Calu3 (cell line): ENCODE measurements at regions not wholly inside any gene's neighbourhood (a gene's known extent, or its start where the extent isn't known, plus 50 kb on each side); places are given as distances from the start of the nearest gene placed in this dataset.

Experiments
- BruUV-seq: library from RNA; stranded (reverse); fragments of 400-500 nt; replicated peaks from 2 replicates; lab custom pipeline; 2021; lab: Mats Ljungman, UMichigan
- CTCF ChIA-PET: fragments of 300-600 bp; sonication (Branson Sonifier 250); formaldehyde crosslinking; loops from one replicate; lab custom pipeline; 2022; ENCODE audit warnings: antibody characterized with exemption; lab: Charles Lee
- DNase-seq: peaks from one replicate; pipeline ENCODE4 v3.0.0; 2022
- H3K27ac Mint-ChIP-seq: one replicate; pipeline ENCODE4 v1.8.0; 2022; ENCODE audit warnings: mixed read lengths; ENCODE audit not compliant: unreplicated experiment
- H3K27me3 Mint-ChIP-seq: one replicate; pipeline ENCODE4 v1.8.0; 2022; ENCODE audit warnings: mixed read lengths; ENCODE audit not compliant: unreplicated experiment
- H3K36me3 Mint-ChIP-seq: one replicate; pipeline ENCODE4 v1.8.0; 2022; ENCODE audit warnings: mild to moderate bottlenecking, moderate library complexity, mixed read lengths; ENCODE audit not compliant: insufficient read depth, unreplicated experiment
- H3K4me1 Mint-ChIP-seq: one replicate; pipeline ENCODE4 v1.8.0; 2022; ENCODE audit warnings: mild to moderate bottlenecking, low read depth, mixed read lengths; ENCODE audit not compliant: unreplicated experiment
- H3K4me3 Mint-ChIP-seq: one replicate; pipeline ENCODE4 v1.8.0; 2022; ENCODE audit warnings: mild to moderate bottlenecking, low read depth, moderate library complexity, mixed read lengths; ENCODE audit not compliant: unreplicated experiment
- H3K9me3 Mint-ChIP-seq: one replicate; pipeline ENCODE4 v1.8.0; 2022; ENCODE audit warnings: low read depth, mixed read lengths; ENCODE audit not compliant: unreplicated experiment
- CTCF ChIP-seq: fragments of 200-600 bp; IDR thresholded peaks from one replicate; pipeline ENCODE4 v1.8.0; 2022; ENCODE audit warnings: antibody characterized with exemption; ENCODE audit not compliant: unreplicated experiment
- intact Hi-C: fragments of 100-400 bp; cut with micrococcal nuclease; formaldehyde crosslinking; loops from one replicate; pipeline ENCODE4 v1.10.0; 2022; ENCODE audit not compliant: unreplicated experiment

- Mint-ChIP-seq H3K36me3 (no peaks in the 10 kb centered on the region), H3K4me3 (no peak overlapping the region), H3K4me1 (no peaks in the 10 kb centered on the region), H3K27ac (no peak overlapping the region), H3K9me3 (peaks cover 3% of the 10 kb centered on the region), H3K27me3 (no peaks in the 10 kb centered on the region)
- CTCF ChIA-PET: no interaction called here
- no peak for DNase-seq
- intact Hi-C loops: no loop called here
- BruUV-seq: no TSS peak
- no peak for TF ChIP-seq CTCF
These were observed 150.6 kb upstream of the CADM1 start for GRCh38 chr11:115654792-115655191.

GRCh38 chr11:115653926-115654325 is 149.7 kb upstream of the CADM1 start:
- Mint-ChIP-seq H3K4me1 (no peaks in the 10 kb centered on the region), H3K4me3 (no peak overlapping the region), H3K9me3 (peaks cover 4% of the 10 kb centered on the region), H3K27me3 (no peaks in the 10 kb centered on the region), H3K27ac (no peak overlapping the region), H3K36me3 (no peaks in the 10 kb centered on the region)
- TF ChIP-seq CTCF: no peak
- no peak for DNase-seq
- intact Hi-C loops: no loop called here
- CTCF ChIA-PET: no interaction called here
- no TSS peak for BruUV-seq

- H3K9me3 Mint-ChIP-seq: peaks cover 3% of the 10 kb centered on the region
- H3K4me3 Mint-ChIP-seq: no peak overlapping the region
- no peaks in the 10 kb centered on the region for H3K27me3 Mint-ChIP-seq
- intact Hi-C loops: no loop called here
- no TSS peak for BruUV-seq
- no peak for TF ChIP-seq CTCF
- no peaks in the 10 kb centered on the region for H3K36me3 Mint-ChIP-seq
- no peak overlapping the region for H3K27ac Mint-ChIP-seq
- CTCF ChIA-PET: no interaction called here
- no peak for DNase-seq
- H3K4me1 Mint-ChIP-seq: no peaks in the 10 kb centered on the region
These were observed 148.9 kb upstream of the CADM1 start for GRCh38 chr11:115653076-115653475.

- BruUV-seq: no TSS peak
These were observed 148.3 kb upstream of the CADM1 start for GRCh38 chr11:115652496-115652895.

More at GRCh38 chr11:115652496-115652895, 148.3 kb upstream of the CADM1 start:
- Mint-ChIP-seq H3K4me1 (no peaks in the 10 kb centered on the region), H3K27me3 (no peaks in the 10 kb centered on the region), H3K9me3 (peaks cover 3% of the 10 kb centered on the region), H3K27ac (no peak overlapping the region), H3K4me3 (no peak overlapping the region), H3K36me3 (no peaks in the 10 kb centered on the region)
- TF ChIP-seq CTCF: no peak
- no peak for DNase-seq
- CTCF ChIA-PET: no interaction called here
- intact Hi-C loops: no loop called here
